Endodermal cell (in vitro differentiated cells): ENCODE measurements at regions not wholly inside any gene's neighbourhood (a gene's known extent, or its start where the extent isn't known, plus 50 kb on each side); places are given as distances from the start of the nearest gene placed in this dataset.
"Not testable (repeated sequence)": the region's sequence is repeated elsewhere in the genome, so short reads cannot be mapped to it uniquely, and the experiment has no call there.

ENCODE experiments used
- DNase-seq: peaks from one replicate; pipeline ENCODE4 v3.0.0-alpha.2; 2017
- H3K27ac ChIP-seq: 2 replicates; pipeline ENCODE4 v1.5.1; 2013; ENCODE audit warnings: mild to moderate bottlenecking, low read depth, low read length, moderate library complexity
- H3K27me3 ChIP-seq: 2 replicates; pipeline ENCODE4 v1.6.1; 2013; ENCODE audit warnings: mild to moderate bottlenecking, low read length, moderate library complexity; ENCODE audit not compliant: insufficient read depth, control insufficient read depth, poor library complexity, severe bottlenecking
- H3K36me3 ChIP-seq: 2 replicates; pipeline ENCODE4 v1.7.0; 2013; ENCODE audit warnings: mild to moderate bottlenecking, low read length, moderate library complexity; ENCODE audit not compliant: control insufficient read depth, insufficient read depth
- H3K4me1 ChIP-seq: one replicate; pipeline ENCODE4 v1.7.0; 2013; ENCODE audit warnings: low read length; ENCODE audit not compliant: control insufficient read depth, insufficient read depth
- H3K4me3 ChIP-seq: 2 replicates; pipeline ENCODE4 v1.5.1; 2013; ENCODE audit warnings: mild to moderate bottlenecking, low read length, moderate library complexity
- H3K9ac ChIP-seq: 2 replicates; pipeline ENCODE4 v1.6.1; 2013; ENCODE audit warnings: mild to moderate bottlenecking, low read length, moderate library complexity; ENCODE audit not compliant: poor library complexity, severe bottlenecking; ENCODE audit errors: extremely low read depth
- H3K9me3 ChIP-seq: 2 replicates; pipeline ENCODE4 v1.6.1; 2013; ENCODE audit warnings: mild to moderate bottlenecking, low read length, moderate library complexity; ENCODE audit not compliant: control insufficient read depth
- H3K27ac Mint-ChIP-seq: 2 replicates; pipeline ENCODE4 v1.8.0; 2020; ENCODE audit warnings: mixed read lengths
- H3K27me3 Mint-ChIP-seq: 2 replicates; pipeline ENCODE4 v1.8.0; 2021; ENCODE audit warnings: mild to moderate bottlenecking, mixed read lengths; ENCODE audit not compliant: insufficient read depth
- H3K36me3 Mint-ChIP-seq: 2 replicates; pipeline ENCODE4 v1.8.0; 2020; ENCODE audit warnings: low read depth, mixed read lengths
- H3K4me1 Mint-ChIP-seq: 2 replicates; pipeline ENCODE4 v1.8.0; 2020; ENCODE audit warnings: mixed read lengths
- H3K4me3 Mint-ChIP-seq: 2 replicates; pipeline ENCODE4 v1.8.0; 2020; ENCODE audit warnings: mild to moderate bottlenecking, moderate library complexity, mixed read lengths
- H3K9me3 Mint-ChIP-seq: 2 replicates; pipeline ENCODE4 v1.8.0; 2020; ENCODE audit warnings: mild to moderate bottlenecking, mixed read lengths
- CTCF ChIP-seq: fragments of 200-600 bp; sonication (generic); conservative IDR thresholded peaks from 2 replicates; pipeline ENCODE4 v1.5.0; 2021; ENCODE audit warnings: antibody characterized with exemption, mild to moderate bottlenecking
- WGBS, 2 experiments: methylation state at CpG; one replicate each; pipeline versions ENCODE4 v1.1.5 to v1.1.7; 2013; ENCODE audit warnings: missing lambda C conversion rate in 2 of 2, mixed read lengths in 1 of 2; ENCODE audit not compliant: insufficient coverage in 1 of 2, insufficient read length in 1 of 2; 5-methylcytosine and 5-hydroxymethylcytosine counted together

GRCh38 chr14:105926373-105927095 lies 400.2 kb downstream of the TMEM121 start:
- Mint-ChIP-seq H3K4me3 (no peak overlapping the region), H3K4me1 (no peaks in the 10 kb centered on the region), H3K27ac (no peak overlapping the region), H3K27me3 (no peaks in the 10 kb centered on the region), H3K9me3 (peaks cover 93% of the 10 kb centered on the region), H3K36me3 (peaks cover 3% of the 10 kb centered on the region)
- Histone ChIP-seq H3K9ac (no peak overlapping the region), H3K36me3 (no peaks in the 10 kb centered on the region), H3K27ac (no peak overlapping the region), H3K27me3 (no peaks in the 10 kb centered on the region), H3K4me1 (no peaks in the 10 kb centered on the region), H3K4me3 (no peak overlapping the region), H3K9me3 (peaks cover 14% of the 10 kb centered on the region)
- WGBS, 2 experiments = 70 to 80% methylated on average over 7 to 18 of the region's 18 CpGs
- no peak for DNase-seq
- TF ChIP-seq CTCF = no peak

DNA sequence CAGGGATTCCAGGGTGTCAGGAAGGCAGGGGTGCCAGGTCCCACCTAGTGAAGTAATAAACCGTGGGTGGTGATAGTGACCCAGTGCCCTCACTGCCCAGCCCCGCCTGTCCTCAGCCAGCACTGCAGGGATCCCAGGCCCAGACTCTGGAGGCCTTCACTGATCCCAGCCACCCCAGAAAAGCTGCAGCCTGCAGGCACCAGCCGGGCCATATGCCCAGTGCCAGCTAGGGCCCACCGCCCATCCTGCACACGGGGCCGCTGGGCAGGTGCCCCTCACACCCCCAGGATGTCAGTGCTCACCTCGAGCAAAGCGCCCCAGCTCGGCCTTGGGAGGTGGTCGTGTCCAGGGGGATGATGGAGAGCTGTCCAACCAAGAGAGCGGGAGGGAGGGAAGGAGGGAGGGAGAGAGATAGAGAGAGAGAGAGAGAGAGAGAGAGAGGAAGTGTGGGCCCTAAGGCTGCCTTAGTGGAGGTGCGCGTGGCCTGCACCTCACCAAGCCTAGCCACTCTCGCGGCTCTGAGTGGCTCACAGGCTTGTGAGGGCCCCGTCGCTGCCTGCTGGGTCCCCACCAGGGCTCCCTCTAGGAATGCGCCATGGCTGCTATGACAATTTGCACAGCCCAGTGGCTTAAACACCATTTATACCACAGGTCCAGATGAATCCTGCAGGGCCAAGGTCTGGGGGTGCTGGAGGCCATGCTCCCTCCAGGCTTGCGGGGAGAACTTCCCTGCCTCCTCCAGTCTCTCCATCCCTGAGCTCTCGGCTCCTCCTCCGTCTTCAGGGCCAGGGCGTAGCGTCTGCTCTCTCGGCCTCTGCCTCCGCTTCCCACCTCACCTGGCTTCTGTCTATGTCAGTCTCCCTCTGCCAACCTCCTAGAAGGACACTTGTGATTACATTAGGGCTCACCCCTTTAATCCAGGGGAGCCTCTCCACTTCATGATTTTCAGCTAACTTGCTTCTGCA lies 401.0 kb downstream of the TMEM121 start:
- H3K9me3 Mint-ChIP-seq = peaks cover 93% of the 10 kb centered on the region
- no peak for DNase-seq
- no peaks in the 10 kb centered on the region for H3K4me1 Mint-ChIP-seq
- Histone ChIP-seq H3K27ac (no peak overlapping the region), H3K36me3 (no peaks in the 10 kb centered on the region), H3K9me3 (peaks cover 22% of the 10 kb centered on the region), H3K4me3 (no peak overlapping the region), H3K4me1 (no peaks in the 10 kb centered on the region), H3K27me3 (no peaks in the 10 kb centered on the region), H3K9ac (no peak overlapping the region)
- 78 to 85% methylated on average over 10 to 25 of the region's 25 CpGs for WGBS, 2 experiments
- H3K4me3 Mint-ChIP-seq = no peak overlapping the region
- H3K27ac Mint-ChIP-seq = no peak overlapping the region
- no peaks in the 10 kb centered on the region for H3K27me3 Mint-ChIP-seq
- TF ChIP-seq CTCF = no peak
- H3K36me3 Mint-ChIP-seq = peaks cover 3% of the 10 kb centered on the region

DNA sequence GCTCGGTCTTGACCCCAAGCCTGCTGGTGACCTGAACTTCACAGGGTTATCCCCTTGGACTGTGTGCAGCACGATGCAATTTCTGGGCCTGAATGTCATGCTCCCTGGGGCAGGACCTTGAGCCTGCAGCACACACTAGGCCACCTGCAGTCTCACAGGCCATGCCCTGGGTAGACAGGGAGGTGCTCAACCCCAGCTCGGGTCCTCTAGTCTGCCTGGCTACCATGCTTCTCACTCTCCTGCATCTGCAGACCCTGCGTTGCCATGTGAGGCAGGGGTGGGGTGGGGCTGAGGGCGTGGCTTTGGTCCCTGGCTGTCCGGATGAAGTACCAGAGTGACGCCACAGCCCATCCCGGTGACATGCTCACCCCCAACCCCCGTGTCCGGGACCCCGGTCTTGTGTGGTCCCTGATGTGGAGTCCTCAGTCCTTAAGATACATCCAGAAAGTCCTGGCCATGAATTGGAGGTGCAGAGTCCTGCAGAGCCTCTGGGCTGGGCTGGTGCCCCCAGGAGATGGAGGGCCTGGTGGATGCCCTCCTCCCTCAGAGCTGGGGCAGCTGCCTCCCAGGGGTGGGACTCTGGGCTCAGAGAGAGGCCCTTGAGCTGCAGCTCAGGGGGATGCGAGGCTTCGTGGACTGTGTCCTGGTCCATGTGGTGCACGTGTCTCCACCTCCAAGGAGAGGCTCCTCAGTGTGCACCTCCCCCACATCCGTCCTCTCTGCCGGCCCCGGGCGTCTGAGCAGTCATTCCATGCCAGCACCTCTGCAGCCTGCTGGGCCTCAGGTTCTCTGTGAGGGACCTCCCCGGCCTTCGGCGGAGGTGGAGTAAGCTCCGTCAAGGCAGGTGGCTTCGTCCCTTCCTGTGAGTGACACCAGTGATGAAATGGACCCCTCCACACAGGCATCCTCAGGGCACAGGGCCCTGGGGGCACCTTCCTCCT lies 402.1 kb downstream of the TMEM121 start:
- H3K4me3 ChIP-seq, H3K27ac ChIP-seq, DNase-seq, H3K4me3 Mint-ChIP-seq, H3K4me1 Mint-ChIP-seq, H3K4me1 ChIP-seq, H3K27me3 ChIP-seq, H3K27ac Mint-ChIP-seq, H3K36me3 ChIP-seq, H3K27me3 Mint-ChIP-seq, H3K9ac ChIP-seq, H3K36me3 Mint-ChIP-seq: not testable (repeated sequence)
- 72 to 86% methylated on average over 9 to 23 of the region's 23 CpGs for WGBS, 2 experiments
- peaks cover 95% of the 10 kb centered on the region for H3K9me3 Mint-ChIP-seq
- peaks cover 33% of the 10 kb centered on the region for H3K9me3 ChIP-seq
